ENCODE measurements at regions not wholly inside any gene's neighbourhood (a gene's known extent, or its start where the extent isn't known, plus 50 kb on each side); places are given as distances from the start of the nearest gene placed in this dataset.
"Not testable (repeated sequence)": the region's sequence is repeated elsewhere in the genome, so short reads cannot be mapped to it uniquely, and the experiment has no call there.

DNA sequence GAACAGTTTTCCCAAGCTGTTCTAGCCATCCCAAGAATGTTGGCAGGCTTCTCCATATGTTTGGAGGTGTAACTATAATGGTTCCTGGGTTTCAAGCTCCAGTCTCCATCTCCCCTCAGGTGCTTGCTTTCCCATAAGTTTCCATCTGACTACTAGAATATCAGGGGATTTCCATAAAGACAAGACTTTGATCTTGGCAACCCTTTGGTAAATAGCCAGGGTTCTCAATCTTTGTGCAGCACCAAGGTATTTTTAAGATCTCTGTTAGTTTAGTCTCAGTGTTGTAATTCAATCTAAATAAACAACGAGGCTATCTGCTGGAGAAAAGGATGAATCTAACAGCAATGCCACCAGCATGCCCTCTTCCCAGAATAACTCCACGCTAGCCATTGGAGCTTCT lies 56.7 kb downstream of the PPIAL4G start:
- TF ChIP-seq, protein P1, sequence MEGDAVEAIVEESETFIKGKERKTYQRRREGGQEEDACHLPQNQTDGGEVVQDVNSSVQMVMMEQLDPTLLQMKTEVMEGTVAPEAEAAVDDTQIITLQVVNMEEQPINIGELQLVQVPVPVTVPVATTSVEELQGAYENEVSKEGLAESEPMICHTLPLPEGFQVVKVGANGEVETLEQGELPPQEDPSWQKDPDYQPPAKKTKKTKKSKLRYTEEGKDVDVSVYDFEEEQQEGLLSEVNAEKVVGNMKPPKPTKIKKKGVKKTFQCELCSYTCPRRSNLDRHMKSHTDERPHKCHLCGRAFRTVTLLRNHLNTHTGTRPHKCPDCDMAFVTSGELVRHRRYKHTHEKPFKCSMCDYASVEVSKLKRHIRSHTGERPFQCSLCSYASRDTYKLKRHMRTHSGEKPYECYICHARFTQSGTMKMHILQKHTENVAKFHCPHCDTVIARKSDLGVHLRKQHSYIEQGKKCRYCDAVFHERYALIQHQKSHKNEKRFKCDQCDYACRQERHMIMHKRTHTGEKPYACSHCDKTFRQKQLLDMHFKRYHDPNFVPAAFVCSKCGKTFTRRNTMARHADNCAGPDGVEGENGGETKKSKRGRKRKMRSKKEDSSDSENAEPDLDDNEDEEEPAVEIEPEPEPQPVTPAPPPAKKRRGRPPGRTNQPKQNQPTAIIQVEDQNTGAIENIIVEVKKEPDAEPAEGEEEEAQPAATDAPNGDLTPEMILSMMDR (IDR thresholded peaks at IDR 0.05; ENCODE audit: low read length) = not testable (repeated sequence)
- not testable (repeated sequence) for TF ChIP-seq EZH2 (IDR thresholded peaks at IDR 0.05; ENCODE audit: borderline replicate concordance, low read length)
